Esophagus squamous epithelium (tissue), 5 donors: ENCODE measurements at regions not wholly inside any gene's neighbourhood (a gene's known extent, or its start where the extent isn't known, plus 50 kb on each side); places are given as distances from the start of the nearest gene placed in this dataset.

Source experiments
- DNase-seq: peaks from one replicate; lab custom pipeline; 2025; lab: John Stamatoyannopoulos, UW
- H3K27ac ChIP-seq, 4 donors: fragments of 200-600 bp; sonication (generic); one replicate each; pipeline ENCODE4 v1.5.1; 2016 to 2019; ENCODE audit warnings: mild to moderate bottlenecking in 1 of 4
- H3K27me3 ChIP-seq, 4 donors: fragments of 200-600 bp; sonication (generic); 1 replicate in 3 of 4; 2 replicates in 1 of 4; pipeline versions ENCODE4 v1.5.1 to v1.6.0; 2017 to 2021; ENCODE audit warnings: antibody characterized with exemption in 1 of 4
- H3K36me3 ChIP-seq, 3 donors: fragments of 200-600 bp; sonication (generic); one replicate each; pipeline ENCODE4 v1.5.1; 2016 to 2019
- H3K4me1 ChIP-seq, 3 donors: fragments of 200-600 bp; sonication (generic); one replicate each; pipeline ENCODE4 v1.5.1; 2017 to 2019
- H3K4me3 ChIP-seq, 4 donors: fragments of 200-600 bp; sonication (generic); 1 replicate in 3 of 4; 2 replicates in 1 of 4; pipeline ENCODE4 v1.5.1; 2016 to 2019; ENCODE audit warnings: mild to moderate bottlenecking in 2 of 4, moderate library complexity in 1 of 4
- H3K9me3 ChIP-seq, 3 donors: fragments of 200-600 bp; sonication (generic); one replicate each; pipeline ENCODE4 v1.5.1; 2016 to 2019
- POLR2A ChIP-seq, 4 donors: fragments of 450-650 bp; IDR thresholded peaks; one replicate each; pipeline ENCODE4 v1.6.1; 2017; ENCODE audit warnings: antibody characterized with exemption in 4 of 4, mild to moderate bottlenecking in 4 of 4, moderate library complexity in 3 of 4
- WGBS, 2 donors: methylation state at CpG; one replicate each; pipeline ENCODE4 v1.1.5; 2018; 5-methylcytosine and 5-hydroxymethylcytosine counted together
- intact Hi-C: fragments of 100-400 bp; cut with DNase I; formaldehyde crosslinking; loops from one replicate; pipeline ENCODE4 v1.15.0; 2022
- TF ChIP-seq, protein P1 (sequence below), 6 experiments: fragments of 450-650 bp in 4 of 6; fragments of 200-600 bp in 2 of 6; sonication (generic) in 2 of 6; IDR thresholded peaks; one replicate each; pipeline ENCODE4 v1.5.1; 2016 to 2019; ENCODE audit warnings: antibody characterized with exemption in 6 of 6, mild to moderate bottlenecking in 4 of 6, moderate library complexity in 4 of 6
- donor health status: DM: yes; HTN: yes; CAD: no.

DNA sequence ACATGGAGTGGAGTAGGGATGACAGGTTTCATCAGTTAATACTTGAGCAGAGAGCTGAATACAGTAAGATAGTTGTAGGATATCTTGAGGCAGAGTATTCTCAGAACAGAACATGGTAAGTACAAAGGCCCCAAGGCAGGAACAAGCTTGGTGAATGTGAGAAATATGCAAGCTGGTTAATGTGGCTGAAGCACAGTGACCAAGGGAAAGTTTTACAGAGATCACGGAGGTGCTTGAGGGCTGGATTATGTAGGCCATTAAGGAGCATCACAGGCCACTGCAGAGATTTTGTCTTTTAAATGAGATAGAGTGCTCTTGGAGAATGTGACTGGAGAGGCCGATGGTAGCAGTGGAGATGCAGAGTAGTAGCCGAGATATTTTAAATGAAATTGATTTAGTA lies 54.0 kb upstream of the BOLA1 start:
- H3K4me1 ChIP-seq, result peaks cover 12 to 61% (median 47%) of the 10 kb centered on the region in 3 donors
- WGBS, 2 donors, result 63 to 64% methylated on average over 3 of the region's 3 CpGs
- TF ChIP-seq POLR2A (IDR thresholded peaks at IDR 0.05), result no peak
- TF ChIP-seq, protein P1, sequence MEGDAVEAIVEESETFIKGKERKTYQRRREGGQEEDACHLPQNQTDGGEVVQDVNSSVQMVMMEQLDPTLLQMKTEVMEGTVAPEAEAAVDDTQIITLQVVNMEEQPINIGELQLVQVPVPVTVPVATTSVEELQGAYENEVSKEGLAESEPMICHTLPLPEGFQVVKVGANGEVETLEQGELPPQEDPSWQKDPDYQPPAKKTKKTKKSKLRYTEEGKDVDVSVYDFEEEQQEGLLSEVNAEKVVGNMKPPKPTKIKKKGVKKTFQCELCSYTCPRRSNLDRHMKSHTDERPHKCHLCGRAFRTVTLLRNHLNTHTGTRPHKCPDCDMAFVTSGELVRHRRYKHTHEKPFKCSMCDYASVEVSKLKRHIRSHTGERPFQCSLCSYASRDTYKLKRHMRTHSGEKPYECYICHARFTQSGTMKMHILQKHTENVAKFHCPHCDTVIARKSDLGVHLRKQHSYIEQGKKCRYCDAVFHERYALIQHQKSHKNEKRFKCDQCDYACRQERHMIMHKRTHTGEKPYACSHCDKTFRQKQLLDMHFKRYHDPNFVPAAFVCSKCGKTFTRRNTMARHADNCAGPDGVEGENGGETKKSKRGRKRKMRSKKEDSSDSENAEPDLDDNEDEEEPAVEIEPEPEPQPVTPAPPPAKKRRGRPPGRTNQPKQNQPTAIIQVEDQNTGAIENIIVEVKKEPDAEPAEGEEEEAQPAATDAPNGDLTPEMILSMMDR (IDR thresholded peaks at IDR 0.05), result no peak
- H3K9me3 ChIP-seq, result no peaks in the 10 kb centered on the region
- peak overlapping the region in 2 of 4 donors; percentile 87 to 91 for H3K27ac ChIP-seq
- intact Hi-C loops, result no loop called here
- DNase-seq, result no peak
- H3K27me3 ChIP-seq, result no peaks in the 10 kb centered on the region
- H3K36me3 ChIP-seq, result peaks cover 0 to 5% (median 0%) of the 10 kb centered on the region in 3 donors
- H3K4me3 ChIP-seq, result peak overlapping the region in 1 of 4 donors; percentile 11

DNA sequence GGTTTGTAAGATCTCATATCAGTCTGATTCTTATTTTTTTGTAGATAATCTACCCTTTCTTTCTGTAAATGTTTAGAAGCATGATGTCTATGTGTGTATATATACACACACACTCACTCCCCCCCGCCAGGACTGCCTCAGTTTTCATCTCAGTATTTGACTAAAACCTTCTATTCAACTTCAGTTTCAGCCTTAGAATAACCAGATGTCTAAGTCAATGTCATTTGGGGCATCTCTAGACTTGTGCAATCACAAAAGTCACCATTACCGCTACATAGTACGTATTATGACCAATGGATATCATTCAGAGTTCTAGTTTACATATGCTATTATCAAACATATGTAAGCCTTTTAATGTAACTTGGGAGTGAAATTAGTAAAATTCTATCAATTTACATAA lies 53.3 kb upstream of the BOLA1 start:
- no peak for TF ChIP-seq POLR2A (IDR thresholded peaks at IDR 0.05)
- TF ChIP-seq, protein P1 (IDR thresholded peaks at IDR 0.05), result no peak
- Histone ChIP-seq H3K9me3 (no peaks in the 10 kb centered on the region), H3K27ac (peak overlapping the region in 1 of 4 donors; percentile 87), H3K36me3 (peaks cover 0 to 5% (median 0%) of the 10 kb centered on the region in 3 donors), H3K27me3 (no peaks in the 10 kb centered on the region), H3K4me1 (peaks cover 12 to 61% (median 47%) of the 10 kb centered on the region in 3 donors), H3K4me3 (no peak overlapping the region)
- WGBS, 2 donors, result 79 to 90% methylated on average over 3 of the region's 3 CpGs
- intact Hi-C loops, result no loop called here
- DNase-seq, result no peak

DNA sequence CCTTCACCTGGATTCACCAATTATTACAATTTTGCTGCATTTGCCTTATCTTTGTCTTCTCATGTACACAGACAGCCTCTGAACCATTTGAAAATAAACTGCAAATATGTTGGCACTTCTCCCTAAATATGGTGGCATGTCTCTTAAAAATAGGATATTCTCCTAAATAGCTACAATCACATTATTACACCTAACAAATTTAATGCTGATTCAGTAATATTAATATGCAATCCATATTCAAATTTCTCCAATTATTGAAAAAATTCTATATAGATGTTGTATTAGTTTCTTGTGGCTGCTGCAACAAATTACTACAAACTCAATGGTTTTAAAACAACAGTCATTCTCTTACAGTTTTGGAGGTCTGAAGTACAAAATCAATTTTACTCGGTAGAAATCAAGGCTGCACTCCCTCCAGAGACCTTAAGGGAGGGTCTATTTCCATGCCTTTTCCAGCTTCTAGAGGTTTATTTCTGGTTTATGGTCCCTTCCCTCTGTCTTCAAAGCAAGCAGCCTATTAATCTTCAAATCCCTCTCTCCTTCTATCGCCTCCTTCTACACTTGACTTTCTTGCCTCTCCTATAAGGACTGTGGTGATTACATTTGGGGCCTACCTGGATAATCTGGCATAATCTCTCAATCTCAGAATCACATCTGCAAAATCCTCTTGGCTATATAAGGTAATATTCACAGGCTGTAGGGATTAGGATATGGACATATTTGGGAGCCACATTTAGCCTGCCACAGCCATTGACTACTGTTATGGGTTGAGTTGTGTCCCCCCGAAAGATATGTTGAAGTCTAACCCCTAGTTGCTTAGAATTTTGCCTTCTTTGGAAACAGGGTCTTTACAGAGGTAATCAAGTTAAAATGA lies 52.5 kb upstream of the BOLA1 start:
- DNase-seq, result no peak
- H3K27me3 ChIP-seq, result no peaks in the 10 kb centered on the region
- H3K27ac ChIP-seq, result no peak overlapping the region
- no peak overlapping the region for H3K4me3 ChIP-seq
- peaks cover 12 to 61% (median 47%) of the 10 kb centered on the region in 3 donors for H3K4me1 ChIP-seq
- TF ChIP-seq, protein P1 (IDR thresholded peaks at IDR 0.05), result no peak
- TF ChIP-seq POLR2A (IDR thresholded peaks at IDR 0.05), result no peak
- H3K9me3 ChIP-seq, result no peaks in the 10 kb centered on the region
- WGBS, 2 donors, result 90% methylated on average over 3 of the region's 3 CpGs
- H3K36me3 ChIP-seq, result peaks cover 0 to 5% (median 0%) of the 10 kb centered on the region in 3 donors
- intact Hi-C loops, result no loop called here

DNA sequence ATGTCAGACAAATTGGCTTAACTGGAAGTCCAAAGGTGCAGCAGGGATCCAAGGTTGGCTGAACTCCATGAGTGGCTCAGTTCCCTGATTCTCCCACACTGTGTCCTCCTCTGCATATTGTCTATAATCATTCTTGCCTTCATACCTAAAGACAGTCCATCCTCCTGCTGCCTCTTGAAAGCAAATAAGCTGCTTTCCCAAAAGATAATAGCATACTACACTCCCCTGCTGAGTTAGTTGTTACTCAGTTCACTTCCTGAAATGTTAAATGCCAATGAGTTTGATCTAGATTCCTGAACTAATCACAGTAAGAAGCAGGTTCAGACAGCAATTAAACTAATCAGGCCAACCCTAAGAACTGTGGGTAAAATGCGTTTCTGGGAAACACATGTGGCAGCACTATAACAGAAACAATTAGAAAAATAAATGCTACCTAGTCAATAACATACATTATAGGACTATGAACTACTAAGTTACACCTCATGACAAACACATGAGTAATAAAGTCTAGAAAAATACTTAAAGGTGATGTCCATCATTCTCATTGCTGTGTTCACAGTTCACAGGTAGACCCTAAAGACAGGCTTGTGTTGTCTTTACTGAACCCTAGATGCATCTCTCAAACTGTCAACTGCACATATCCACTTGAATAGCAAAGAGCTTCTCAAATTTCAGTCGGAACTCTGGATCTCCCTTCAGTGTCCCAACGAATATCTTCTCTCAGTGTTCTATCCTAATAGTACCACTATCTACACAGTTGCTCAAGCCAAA lies 50.8 kb upstream of the BOLA1 start:
- peaks cover 12 to 59% (median 46%) of the 10 kb centered on the region in 3 donors for H3K4me1 ChIP-seq
- TF ChIP-seq, protein P1 (IDR thresholded peaks at IDR 0.05), result no peak
- no peak for TF ChIP-seq POLR2A (IDR thresholded peaks at IDR 0.05)
- 14 to 19% methylated on average over 3 of the region's 3 CpGs for WGBS, 2 donors
- DNase-seq, result no peak
- intact Hi-C loops, result no loop called here
- H3K27ac ChIP-seq, result peak overlapping the region; percentile 23 to 90 (median 62)
- no peaks in the 10 kb centered on the region for H3K9me3 ChIP-seq
- no peaks in the 10 kb centered on the region for H3K27me3 ChIP-seq
- peaks cover 0 to 5% (median 0%) of the 10 kb centered on the region in 3 donors for H3K36me3 ChIP-seq
- H3K4me3 ChIP-seq, result peak overlapping the region in 1 of 4 donors; percentile 68
